Erythroblast (primary cell): ENCODE measurements at regions not wholly inside any gene's neighbourhood (a gene's known extent, or its start where the extent isn't known, plus 50 kb on each side); places are given as distances from the start of the nearest gene placed in this dataset.

ENCODE experiments used
- DNase-seq, 2 experiments: peaks; one replicate each; lab custom pipeline; 2025; lab: John Stamatoyannopoulos, UW
- GATA1 ChIP-seq: IDR thresholded peaks from 2 replicates; pipeline ENCODE4 v1.6.1; 2011; ENCODE audit warnings: low read depth, mild to moderate bottlenecking, control low read depth, low read length, moderate library complexity
- POLR2A ChIP-seq: IDR thresholded peaks from 2 replicates; pipeline ENCODE4 v1.6.1; 2011; ENCODE audit warnings: mild to moderate bottlenecking, low read length

DNA sequence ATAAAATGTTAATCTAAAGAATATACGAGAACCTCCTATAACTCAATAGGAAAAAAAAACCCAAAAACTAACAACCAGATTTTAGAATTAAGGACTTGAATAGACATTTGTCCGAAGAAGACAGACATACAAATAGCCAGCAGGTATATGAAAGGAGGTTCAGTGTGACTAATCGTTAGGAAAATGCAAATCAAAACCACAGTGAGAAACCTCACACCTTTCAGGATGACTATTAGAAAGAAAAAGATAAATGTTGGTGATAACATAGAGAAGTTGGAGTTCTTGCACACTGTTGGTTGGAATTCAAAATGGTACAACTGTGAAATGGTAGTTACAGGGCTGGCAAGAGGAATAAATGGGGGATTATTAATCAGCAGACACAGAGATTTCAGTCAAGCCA lies 339.0 kb downstream of the TMEM114 start:
- no peak for DNase-seq
- TF ChIP-seq GATA1: no peak
- TF ChIP-seq POLR2A: no peak

DNA sequence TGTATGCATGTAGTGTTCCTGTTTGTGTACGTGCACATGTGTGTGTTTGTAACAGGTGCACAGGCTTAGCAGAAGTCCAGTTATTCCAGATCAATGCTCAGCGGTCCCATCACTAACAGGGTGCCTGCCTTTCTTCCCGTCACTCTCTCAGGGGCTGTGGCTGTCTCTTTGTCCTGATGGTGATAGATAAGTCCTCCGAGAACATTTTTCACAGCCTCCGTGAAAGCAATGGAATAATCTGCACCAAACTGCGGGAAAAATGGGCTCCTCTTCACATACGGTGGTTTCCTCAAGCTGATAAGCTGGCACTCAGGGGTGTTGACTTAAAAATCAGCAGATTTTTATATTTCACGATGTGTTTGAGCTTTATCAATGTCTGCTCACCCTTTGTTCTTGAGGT lies 342.3 kb downstream of the TMEM114 start:
- DNase-seq: no peak
- TF ChIP-seq POLR2A (no peak), GATA1 (no peak)

DNA sequence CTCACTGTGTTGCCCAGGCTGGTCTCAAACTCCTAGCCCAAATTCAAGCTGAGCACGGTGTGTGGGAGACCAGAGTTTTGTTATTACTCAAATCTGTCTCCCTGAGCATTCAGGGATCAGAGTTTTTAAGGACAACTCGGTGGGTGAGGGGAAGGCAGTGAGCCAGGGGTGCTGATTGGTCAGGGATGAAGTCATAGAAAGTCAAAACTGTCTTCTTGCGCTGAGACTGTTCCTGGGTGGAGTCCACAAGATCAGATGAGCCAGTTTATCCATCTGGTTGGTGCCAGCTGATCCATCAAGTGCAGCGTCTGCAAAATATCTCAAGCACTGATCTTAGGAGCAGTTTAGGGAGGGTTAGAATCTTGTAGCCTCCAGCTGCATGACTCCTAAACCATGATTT lies 346.3 kb downstream of the TMEM114 start:
- no peak for DNase-seq
- TF ChIP-seq POLR2A: no peak
- no peak for TF ChIP-seq GATA1

DNA sequence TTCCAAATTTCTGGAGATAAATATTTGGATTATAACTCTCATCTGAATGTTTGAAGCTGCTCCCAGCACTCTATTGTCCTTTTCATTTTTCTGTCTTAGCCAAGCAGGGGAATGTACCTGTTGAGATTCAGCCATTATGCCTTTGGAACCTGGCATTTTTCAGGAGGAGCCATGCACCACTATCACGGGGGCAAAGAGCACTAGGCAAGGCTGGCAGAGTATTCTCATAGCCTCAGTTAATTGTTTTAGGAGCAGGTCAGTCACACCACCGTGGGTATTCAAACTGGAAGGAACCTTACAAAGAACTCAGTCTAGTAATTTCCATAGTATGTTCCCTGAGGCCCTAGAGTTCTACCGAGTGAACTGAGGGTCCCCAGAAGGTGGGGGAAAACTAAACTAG lies 348.9 kb downstream of the TMEM114 start:
- DNase-seq: no peak
- no peak for TF ChIP-seq GATA1
- no peak for TF ChIP-seq POLR2A

DNA sequence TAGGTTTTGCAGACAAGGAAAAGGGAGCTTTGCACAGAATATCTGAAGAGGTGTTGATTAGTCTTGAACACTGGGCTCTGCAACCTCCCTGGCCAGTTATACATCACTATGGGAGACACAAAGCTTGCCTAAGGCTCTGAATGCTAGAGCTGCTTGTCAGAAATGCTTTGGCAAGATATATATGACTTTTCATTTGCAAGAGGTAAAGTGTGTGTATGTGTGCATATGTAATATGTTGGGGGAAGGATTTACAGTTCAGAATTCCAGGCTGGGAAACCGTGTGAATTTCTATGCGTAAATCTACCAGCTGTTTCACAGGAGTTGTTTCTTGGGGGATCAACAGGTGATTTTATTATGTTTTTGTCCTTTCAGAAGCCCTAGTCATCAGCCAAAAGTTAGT lies 350.9 kb downstream of the TMEM114 start:
- no peak for DNase-seq
- TF ChIP-seq POLR2A: no peak
- TF ChIP-seq GATA1: no peak

DNA sequence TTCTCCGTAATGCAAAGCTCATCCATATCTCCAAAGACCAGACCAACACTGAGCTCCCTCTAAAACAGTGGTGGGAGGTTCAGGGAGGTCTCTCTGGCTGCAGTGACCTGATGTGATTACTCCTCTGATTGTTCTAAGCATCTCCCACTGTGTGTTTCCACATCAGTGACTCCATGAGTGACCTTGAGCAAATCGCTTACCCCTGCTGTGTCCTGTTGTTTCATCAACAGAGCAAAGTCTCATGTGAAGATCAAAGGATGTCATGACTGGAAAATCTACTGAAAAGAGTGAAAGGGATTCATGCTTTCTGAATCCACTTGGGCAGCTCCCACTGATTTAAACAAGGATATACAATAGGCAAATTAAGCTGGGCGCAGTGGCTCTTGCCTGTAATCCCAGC lies 352.9 kb downstream of the TMEM114 start:
- DNase-seq: no peak
- no peak for TF ChIP-seq GATA1
- TF ChIP-seq POLR2A: no peak

DNA sequence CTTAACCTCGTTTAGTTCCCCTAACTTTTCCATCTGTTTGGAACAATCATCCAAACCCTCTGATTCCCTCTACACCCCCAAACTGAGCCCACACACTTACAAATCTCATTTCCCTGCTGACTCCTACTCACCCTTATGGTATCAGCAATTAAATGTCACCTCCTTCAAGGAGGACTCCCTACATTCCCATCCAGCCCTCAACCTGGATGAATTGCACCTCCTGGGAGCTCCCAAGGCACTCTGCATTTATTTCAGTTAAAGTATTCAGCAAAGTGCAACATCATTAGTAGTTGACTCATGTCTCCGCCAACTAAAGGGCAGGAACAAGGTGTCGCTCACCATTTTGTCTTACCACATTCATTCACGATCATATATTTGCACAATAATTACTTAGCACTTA lies 353.5 kb downstream of the TMEM114 start:
- DNase-seq: no peak
- no peak for TF ChIP-seq GATA1
- TF ChIP-seq POLR2A: no peak

DNA sequence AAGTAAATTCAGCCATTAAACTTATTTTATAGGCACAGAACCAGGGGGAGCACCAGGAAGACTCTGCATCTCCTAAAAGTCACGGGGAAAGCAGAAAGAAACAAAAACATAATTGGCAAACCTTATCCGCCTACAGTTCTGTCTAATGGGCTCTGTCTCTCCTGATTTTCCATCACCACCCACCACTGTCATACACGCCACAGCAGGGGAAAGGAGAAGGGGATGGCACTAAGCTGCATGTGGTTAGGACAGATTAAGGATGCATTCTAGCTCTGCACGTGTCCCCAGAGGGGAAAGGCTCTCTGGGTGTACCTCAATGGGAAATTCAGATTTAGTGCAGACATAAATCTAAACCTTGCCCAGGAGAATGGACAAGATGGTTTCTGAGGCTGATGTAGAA lies 359.8 kb downstream of the TMEM114 start:
- no peak for DNase-seq
- no peak for TF ChIP-seq POLR2A
- TF ChIP-seq GATA1: no peak

DNA sequence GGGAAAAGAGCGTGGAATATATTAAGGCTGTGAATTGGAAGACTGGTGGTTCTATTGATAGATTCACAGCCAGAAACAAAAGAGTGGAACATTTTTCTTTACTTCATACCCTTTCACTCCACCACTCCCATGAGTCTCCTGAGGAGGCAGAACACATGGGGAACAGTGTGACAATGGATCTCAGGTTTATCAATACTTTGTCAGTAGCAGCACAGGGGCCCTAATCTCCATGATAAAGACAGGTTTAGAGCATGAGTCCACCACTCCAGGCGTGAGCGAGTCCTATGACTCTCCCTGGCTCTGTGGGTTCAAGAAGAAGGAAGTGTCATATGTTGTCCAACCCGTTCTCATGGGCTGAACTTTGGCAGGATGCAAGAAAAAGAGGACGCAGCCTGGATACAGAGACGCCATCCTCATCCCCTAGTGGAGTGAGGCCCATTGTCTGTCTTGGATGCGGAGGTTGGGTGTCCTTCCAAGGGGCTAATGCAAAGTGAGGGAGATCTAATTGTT lies 361.2 kb downstream of the TMEM114 start:
- no peak for DNase-seq
- TF ChIP-seq POLR2A (no peak), GATA1 (no peak)

DNA sequence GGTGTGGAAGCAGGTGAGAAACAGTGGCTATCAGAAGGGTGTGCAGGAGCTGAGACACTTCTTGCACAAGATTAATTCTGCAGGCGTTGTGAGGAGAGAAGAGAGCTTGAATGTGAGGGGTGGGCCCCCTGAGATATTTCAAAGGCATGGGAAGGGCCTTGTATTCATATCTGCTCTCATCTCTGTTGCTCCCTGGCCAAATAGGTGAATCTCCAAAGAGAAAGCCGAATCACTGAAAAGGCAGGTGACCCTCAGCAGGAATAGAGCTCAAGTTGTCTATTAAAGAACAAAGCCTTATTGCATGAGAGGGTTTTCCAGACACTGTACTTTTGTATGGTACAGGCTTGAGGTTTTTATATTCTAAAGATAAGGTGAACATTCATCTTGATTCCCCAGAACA lies 373.1 kb downstream of the TMEM114 start:
- DNase-seq: no peak
- TF ChIP-seq POLR2A (no peak), GATA1 (no peak)

DNA sequence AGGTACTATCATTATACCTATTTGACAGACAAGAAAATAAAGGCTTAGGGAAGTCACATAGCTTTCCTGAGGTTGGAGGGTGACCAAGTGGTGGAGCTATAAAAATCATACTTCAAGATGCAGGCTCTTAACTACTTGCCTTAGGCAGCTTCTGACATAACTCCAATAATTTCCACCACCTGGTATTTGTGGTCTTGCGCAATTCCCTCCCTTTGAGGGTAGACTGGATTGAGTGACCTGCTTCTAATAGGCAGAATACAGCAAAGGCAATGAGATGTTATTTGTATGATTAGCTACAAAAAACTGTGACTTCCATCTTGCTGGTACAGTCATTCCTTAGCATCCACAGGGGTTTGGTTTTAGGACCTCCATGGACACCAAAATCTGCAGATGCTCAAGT lies 385.5 kb downstream of the TMEM114 start:
- DNase-seq: no peak
- no peak for TF ChIP-seq GATA1
- no peak for TF ChIP-seq POLR2A

DNA sequence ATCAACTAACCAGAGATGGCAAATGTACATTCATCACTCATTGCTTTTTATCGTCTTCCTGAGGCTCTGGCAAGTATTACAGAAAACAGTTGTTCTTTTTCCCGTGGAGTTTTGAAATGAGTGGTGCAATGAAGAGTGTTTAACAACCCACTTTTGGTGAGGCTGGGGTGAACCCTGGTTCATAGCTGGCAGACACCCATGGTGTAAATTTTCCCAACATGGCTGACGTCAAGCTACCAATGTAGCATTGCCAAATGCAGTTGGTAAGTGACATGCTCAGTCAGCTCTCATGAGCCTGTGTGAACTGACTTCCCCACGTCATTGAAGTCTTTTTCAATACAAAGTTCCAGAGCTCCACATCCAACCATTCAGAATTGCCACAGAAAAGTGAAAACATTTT lies 386.2 kb downstream of the TMEM114 start:
- TF ChIP-seq POLR2A (no peak), GATA1 (no peak)
- no peak for DNase-seq

DNA sequence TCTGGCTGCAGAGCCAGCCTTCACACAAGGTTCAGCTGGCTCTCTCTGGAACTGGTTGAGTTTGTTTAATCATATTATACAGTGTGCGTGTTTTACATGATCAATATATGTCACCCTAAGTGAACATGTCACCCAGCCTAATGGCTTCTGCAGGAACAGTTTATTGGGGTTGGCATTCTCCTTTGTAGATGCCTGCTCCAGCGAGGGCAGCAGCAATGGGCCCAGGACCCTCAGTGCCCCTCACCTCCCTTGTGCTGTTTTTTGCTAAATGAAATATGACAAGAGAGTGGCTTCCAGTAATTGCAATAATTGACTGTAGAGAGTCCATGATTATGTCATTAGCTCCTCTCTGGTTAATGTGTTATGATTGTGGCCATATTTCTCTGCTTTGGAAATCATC lies 387.2 kb downstream of the TMEM114 start:
- TF ChIP-seq GATA1: no peak
- no peak for TF ChIP-seq POLR2A
- no peak for DNase-seq

DNA sequence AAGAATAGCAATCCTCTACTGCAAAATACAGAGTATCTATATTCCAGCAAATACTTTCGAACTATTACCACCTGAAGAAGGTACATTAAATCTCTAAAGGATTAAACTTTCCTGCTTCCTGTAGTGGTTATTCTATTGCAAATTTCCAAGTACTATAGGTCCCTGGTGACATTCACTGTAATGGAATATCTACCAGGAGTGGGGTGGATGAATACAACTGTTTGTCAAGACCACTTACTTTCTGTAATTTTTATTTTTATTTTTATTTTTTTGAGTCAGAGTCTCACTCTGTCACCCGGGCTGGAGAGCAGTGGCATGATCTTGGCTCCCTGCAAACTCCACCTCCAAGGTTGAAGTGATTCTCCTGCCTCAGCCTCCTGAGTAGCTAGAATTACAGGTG lies 389.5 kb downstream of the TMEM114 start:
- no peak for DNase-seq
- TF ChIP-seq POLR2A: no peak
- no peak for TF ChIP-seq GATA1

DNA sequence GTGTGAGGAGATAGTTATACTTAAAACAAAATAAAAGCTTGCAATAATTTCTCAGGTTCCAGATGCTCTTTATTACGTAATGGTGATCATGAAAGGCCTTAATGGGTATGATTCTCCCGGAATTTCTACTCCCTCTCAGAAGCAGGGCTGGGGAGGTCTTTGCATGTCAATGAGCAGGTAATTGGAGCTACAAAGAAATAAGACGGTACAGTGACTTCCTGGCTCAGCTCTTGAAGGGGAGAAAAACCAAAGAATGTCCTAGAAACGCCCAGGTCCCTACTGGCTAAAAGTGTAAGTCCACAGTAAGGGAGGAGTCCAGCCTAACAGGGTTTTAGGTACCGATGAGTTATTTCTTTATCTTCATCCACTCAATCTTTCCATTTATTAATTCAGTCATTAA lies 390.9 kb downstream of the TMEM114 start:
- TF ChIP-seq POLR2A (no peak), GATA1 (no peak)
- no peak for DNase-seq
